GM12892 (cell line): ENCODE measurements at regions not wholly inside any gene's neighbourhood (a gene's known extent, or its start where the extent isn't known, plus 50 kb on each side); places are given as distances from the start of the nearest gene placed in this dataset.

Experiments
- POLR2A ChIP-seq: IDR thresholded peaks from 2 replicates; pipeline ENCODE4 v1.6.1; 2011; ENCODE audit warnings: low read depth, low read length, control low read depth
- POLR2AphosphoS5 ChIP-seq: IDR thresholded peaks from 2 replicates; pipeline ENCODE4 v1.6.1; 2011; ENCODE audit warnings: low read depth, low read length, control low read depth
- TAF1 ChIP-seq: IDR thresholded peaks from 2 replicates; pipeline ENCODE4 v1.6.1; 2011; ENCODE audit warnings: low read depth, mild to moderate bottlenecking, control low read depth, low read length, borderline replicate concordance

DNA sequence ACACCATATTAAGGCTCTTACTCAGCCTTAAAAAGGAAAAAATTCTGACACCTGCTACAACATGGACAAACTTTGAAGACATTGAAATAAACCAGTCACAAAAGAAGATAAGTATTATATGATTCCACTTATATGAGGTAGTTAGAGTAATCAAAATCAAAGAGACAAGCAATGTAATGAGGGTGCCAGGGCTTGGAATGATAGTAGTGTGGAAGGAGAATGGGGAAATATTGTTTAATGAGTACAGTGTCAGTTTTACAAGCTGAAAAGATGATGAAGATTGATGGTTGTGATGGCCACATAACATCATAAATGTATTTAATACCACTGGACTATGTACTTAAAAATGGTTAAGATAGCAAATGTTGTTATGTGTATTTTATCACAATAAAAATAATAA is 485.7 kb downstream of the SPATA31D1 start:
- TF ChIP-seq TAF1 = no peak
- TF ChIP-seq POLR2A = no peak
- TF ChIP-seq POLR2AphosphoS5 = no peak
